Endothelial cell of umbilical vein (primary cell): ENCODE measurements at regions not wholly inside any gene's neighbourhood (a gene's known extent, or its start where the extent isn't known, plus 50 kb on each side); places are given as distances from the start of the nearest gene placed in this dataset.

Experiments
- BruUV-seq: library from RNA; stranded (reverse); fragments of 400-500 nt; replicated peaks from 2 replicates; lab custom pipeline; 2021; lab: Mats Ljungman, UMichigan
- CTCF ChIA-PET: fragments of 300-600, 350-600 bp; sonication (Branson Sonifier 250); formaldehyde crosslinking; loops from one replicate; lab custom pipeline; 2021; ENCODE audit warnings: antibody characterized with exemption, inconsistent platforms; lab: Charles Lee
- POLR2A ChIA-PET: fragments of 300-600, 350-600 bp; sonication (Branson Sonifier 250); formaldehyde crosslinking; loops from one replicate; lab custom pipeline; 2021; ENCODE audit warnings: antibody characterized with exemption, inconsistent platforms; lab: Charles Lee
- DNase-seq: peaks from one replicate; pipeline ENCODE4 v3.0.0-alpha.2; 2011; ENCODE audit warnings: low read depth, low spot score
- FAIRE-seq: peaks from 2 replicates; lab custom pipeline; 2011; peaks lifted over from hg19 to GRCh38; lab: Jason Lieb, UNC
- H2AFZ ChIP-seq: 2 replicates; pipeline ENCODE4 v1.6.0; 2012; ENCODE audit warnings: low read depth, low read length, control low read depth, inconsistent platforms
- H3K27ac ChIP-seq: 2 replicates; pipeline ENCODE4 v1.5.1; 2011; ENCODE audit warnings: low read depth, mild to moderate bottlenecking, control low read depth, low read length, moderate library complexity; ENCODE audit not compliant: insufficient read depth
- H3K27me3 ChIP-seq, 2 experiments: 2 replicates each; pipeline versions ENCODE4 v1.6.0 to v1.6.1; 2011; ENCODE audit warnings: low read length in 2 of 2, mixed read lengths in 1 of 2; ENCODE audit not compliant: control insufficient read depth in 2 of 2, insufficient read depth in 2 of 2
- H3K36me3 ChIP-seq, 2 experiments: 2 replicates in 1 of 2; 3 replicates in 1 of 2; pipeline ENCODE4 v1.5.1; 2011; ENCODE audit warnings: low read length in 2 of 2, mild to moderate bottlenecking in 1 of 2, moderate library complexity in 1 of 2; ENCODE audit not compliant: control insufficient read depth in 2 of 2, insufficient read depth in 2 of 2; ENCODE audit errors: extremely low read depth in 1 of 2
- H3K4me1 ChIP-seq: 3 replicates; pipeline ENCODE4 v1.5.1; 2011; ENCODE audit warnings: mild to moderate bottlenecking, low read length; ENCODE audit not compliant: control insufficient read depth, insufficient read depth; ENCODE audit errors: extremely low read depth
- H3K4me2 ChIP-seq: 2 replicates; pipeline ENCODE4 v1.6.1; 2011; ENCODE audit warnings: low read length, control low read depth, mixed read lengths; ENCODE audit not compliant: insufficient read depth
- H3K4me3 ChIP-seq, 3 experiments: fragments of 200-600 bp in 1 of 3; sonication (generic), shearing (Covaris generic) in 1 of 3; replicated peaks in 1 of 3; 2 replicates each; pipeline ENCODE4 v1.5.1; 2011 to 2016; ENCODE audit warnings: control low read depth in 3 of 3, low read length in 3 of 3, mild to moderate bottlenecking in 2 of 3, inconsistent platforms in 1 of 3, low read depth in 1 of 3, moderate library complexity in 1 of 3; ENCODE audit not compliant: insufficient read depth in 1 of 3
- H3K79me2 ChIP-seq: 2 replicates; pipeline ENCODE4 v1.6.0; 2012; ENCODE audit warnings: low read length, inconsistent platforms; ENCODE audit not compliant: control insufficient read depth, insufficient read depth
- H3K9ac ChIP-seq: replicated peaks from 2 replicates; pipeline ENCODE3; 2011; ENCODE audit warnings: low read length, control low read depth; ENCODE audit not compliant: insufficient read depth; ENCODE audit errors: extremely low read depth
- H3K9me1 ChIP-seq: replicated peaks from 3 replicates; pipeline ENCODE4 v1.6.0; 2011; ENCODE audit warnings: mild to moderate bottlenecking, low read length; ENCODE audit not compliant: control insufficient read depth, insufficient read depth; ENCODE audit errors: extremely low read depth
- H3K9me3 ChIP-seq: replicated peaks from 2 replicates; pipeline ENCODE4 v1.5.1; 2012; ENCODE audit warnings: low read length, inconsistent platforms; ENCODE audit not compliant: control insufficient read depth, insufficient read depth
- H4K20me1 ChIP-seq: replicated peaks from 2 replicates; pipeline ENCODE3; 2011; ENCODE audit warnings: mild to moderate bottlenecking, low read length; ENCODE audit not compliant: control insufficient read depth, insufficient read depth; ENCODE audit errors: extremely low read depth
- EZH2 ChIP-seq: IDR thresholded peaks from 2 replicates; pipeline ENCODE4 v1.6.1; 2012; ENCODE audit warnings: borderline replicate concordance, low read depth, mild to moderate bottlenecking, moderate library complexity, low read length, inconsistent platforms; ENCODE audit not compliant: severe bottlenecking
- FOS ChIP-seq: IDR thresholded peaks from 2 replicates; pipeline ENCODE4 v1.6.1; 2011; ENCODE audit warnings: mild to moderate bottlenecking, low read length, moderate library complexity, borderline replicate concordance; ENCODE audit not compliant: insufficient read depth
- GATA2 ChIP-seq: IDR thresholded peaks from 2 replicates; pipeline ENCODE4 v1.7.0; 2011; ENCODE audit warnings: low read depth, mild to moderate bottlenecking, moderate library complexity, mixed read lengths, low read length; ENCODE audit not compliant: insufficient read length, insufficient read depth
- JUN ChIP-seq: IDR thresholded peaks from 2 replicates; pipeline ENCODE4 v1.6.1; 2011; ENCODE audit warnings: borderline replicate concordance, low read depth; ENCODE audit not compliant: insufficient read length, insufficient read depth
- MYC ChIP-seq: IDR thresholded peaks from one replicate; pipeline ENCODE4 v1.6.1; 2011; ENCODE audit warnings: mild to moderate bottlenecking, low read depth, low read length
- POLR2A ChIP-seq: IDR thresholded peaks from 2 replicates; pipeline ENCODE4 v1.6.1; 2012; ENCODE audit warnings: low read depth, mild to moderate bottlenecking, control low read depth, low read length
- POLR2AphosphoS5 ChIP-seq: IDR thresholded peaks from 2 replicates; pipeline ENCODE4 v1.6.1; 2012; ENCODE audit warnings: low read depth, mild to moderate bottlenecking, control low read depth, low read length, moderate library complexity; ENCODE audit not compliant: insufficient read depth
- dilution Hi-C: fragments of 300-500 bp; cut with MboI; formaldehyde crosslinking; loops from one replicate; pipeline ENCODE4 v1.15.0; 2019; ENCODE audit warnings: low sequenced_read_pairs; ENCODE audit not compliant: extremely low pct_ligation_motif_present
- intact Hi-C: fragments of 100-400 bp; cut with micrococcal nuclease; formaldehyde crosslinking; loops from one replicate; pipeline ENCODE4 v1.10.0; 2022
- TF ChIP-seq, protein P1 (sequence below): IDR thresholded peaks from 2 replicates; pipeline ENCODE4 v1.6.1; 2011; ENCODE audit not compliant: insufficient read depth, insufficient read length
- TF ChIP-seq, protein P2 (sequence below), 2 donors: IDR thresholded peaks; 1 replicate in 1 of 2; 2 replicates in 1 of 2; pipeline ENCODE4 v1.5.1; 2011; ENCODE audit warnings: low read length in 2 of 2, mild to moderate bottlenecking in 2 of 2, moderate library complexity in 2 of 2, control low read depth in 1 of 2, inconsistent platforms in 1 of 2, low read depth in 1 of 2; ENCODE audit not compliant: insufficient read depth in 1 of 2; ENCODE audit errors: extremely low read depth in 1 of 2

- no peaks in the 10 kb centered on the region for H3K4me1 ChIP-seq
- no peaks in the 10 kb centered on the region for H3K27me3 ChIP-seq
- no TSS peak for BruUV-seq
- dilution Hi-C loops, result no loop called here
- H3K4me2 ChIP-seq, result no peak overlapping the region
- no peaks in the 10 kb centered on the region for H3K79me2 ChIP-seq
- intact Hi-C loops, result no loop called here
- ChIA-PET POLR2A (no interaction called here), CTCF (no interaction called here)
- TF ChIP-seq POLR2AphosphoS5 (no peak), FOS (no peak)
- TF ChIP-seq, protein P1, sequence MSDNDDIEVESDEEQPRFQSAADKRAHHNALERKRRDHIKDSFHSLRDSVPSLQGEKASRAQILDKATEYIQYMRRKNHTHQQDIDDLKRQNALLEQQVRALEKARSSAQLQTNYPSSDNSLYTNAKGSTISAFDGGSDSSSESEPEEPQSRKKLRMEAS, result no peak
- no peaks in the 10 kb centered on the region for H3K36me3 ChIP-seq
- no peak overlapping the region for H3K9ac ChIP-seq
- H3K9me1 ChIP-seq, result no peaks in the 10 kb centered on the region
- no peaks in the 10 kb centered on the region for H3K9me3 ChIP-seq
- H2AFZ ChIP-seq, result no peak overlapping the region
- H3K4me3 ChIP-seq, result no peak overlapping the region
- H4K20me1 ChIP-seq, result no peaks in the 10 kb centered on the region
- no peak overlapping the region for H3K27ac ChIP-seq
- FAIRE-seq, result no peak
- DNase-seq, result no peak
These were observed 277.9 kb downstream of the EMP1 start for GRCh38 chr12:13474381-13474780.

DNA sequence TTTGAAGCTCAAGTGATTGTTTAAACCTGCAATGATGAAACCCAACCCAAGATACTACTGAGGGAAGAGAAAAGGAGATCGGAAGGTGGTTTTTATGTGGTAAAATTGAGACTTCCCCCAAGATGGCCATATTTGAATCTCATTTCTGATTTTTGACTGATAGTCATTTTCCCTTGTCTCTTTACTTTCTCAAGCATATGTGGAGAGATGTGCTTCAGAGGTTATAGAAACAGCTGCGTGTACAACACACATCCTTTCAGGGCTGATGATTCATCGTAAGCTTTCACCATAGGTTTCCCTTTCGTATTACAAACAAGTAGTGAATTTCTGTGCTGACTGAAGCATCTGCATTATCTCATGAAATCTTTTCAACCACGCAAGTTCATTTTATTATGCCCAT, 276.2 kb downstream of the EMP1 start:
- Histone ChIP-seq H3K9ac (no peak overlapping the region), H3K4me2 (no peak overlapping the region), H3K9me3 (no peaks in the 10 kb centered on the region), H3K36me3 (no peaks in the 10 kb centered on the region), H3K4me1 (no peaks in the 10 kb centered on the region), H4K20me1 (no peaks in the 10 kb centered on the region), H2AFZ (no peak overlapping the region), H3K4me3 (no peak overlapping the region), H3K27ac (no peak overlapping the region), H3K79me2 (no peaks in the 10 kb centered on the region), H3K9me1 (no peaks in the 10 kb centered on the region), H3K27me3 (no peaks in the 10 kb centered on the region)
- FAIRE-seq (no peak), DNase-seq (no peak)
- dilution Hi-C loops (no loop called here), intact Hi-C loops (no loop called here)
- ChIA-PET CTCF (no interaction called here), POLR2A (no interaction called here)
- BruUV-seq, result no TSS peak
- no peak for TF ChIP-seq POLR2AphosphoS5
- no peak for TF ChIP-seq GATA2
- TF ChIP-seq POLR2A, result no peak
- TF ChIP-seq FOS, result no peak
- TF ChIP-seq JUN, result no peak
- TF ChIP-seq, protein P2, sequence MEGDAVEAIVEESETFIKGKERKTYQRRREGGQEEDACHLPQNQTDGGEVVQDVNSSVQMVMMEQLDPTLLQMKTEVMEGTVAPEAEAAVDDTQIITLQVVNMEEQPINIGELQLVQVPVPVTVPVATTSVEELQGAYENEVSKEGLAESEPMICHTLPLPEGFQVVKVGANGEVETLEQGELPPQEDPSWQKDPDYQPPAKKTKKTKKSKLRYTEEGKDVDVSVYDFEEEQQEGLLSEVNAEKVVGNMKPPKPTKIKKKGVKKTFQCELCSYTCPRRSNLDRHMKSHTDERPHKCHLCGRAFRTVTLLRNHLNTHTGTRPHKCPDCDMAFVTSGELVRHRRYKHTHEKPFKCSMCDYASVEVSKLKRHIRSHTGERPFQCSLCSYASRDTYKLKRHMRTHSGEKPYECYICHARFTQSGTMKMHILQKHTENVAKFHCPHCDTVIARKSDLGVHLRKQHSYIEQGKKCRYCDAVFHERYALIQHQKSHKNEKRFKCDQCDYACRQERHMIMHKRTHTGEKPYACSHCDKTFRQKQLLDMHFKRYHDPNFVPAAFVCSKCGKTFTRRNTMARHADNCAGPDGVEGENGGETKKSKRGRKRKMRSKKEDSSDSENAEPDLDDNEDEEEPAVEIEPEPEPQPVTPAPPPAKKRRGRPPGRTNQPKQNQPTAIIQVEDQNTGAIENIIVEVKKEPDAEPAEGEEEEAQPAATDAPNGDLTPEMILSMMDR (IDR thresholded peaks at IDR 0.05; ENCODE audit: extremely low read depth in 1 of 2, insufficient read depth in 1 of 2, low read depth in 1 of 2, low read length in 2 of 2), result no peak
- TF ChIP-seq, protein P1, result no peak
- no peak for TF ChIP-seq EZH2
- no peak for TF ChIP-seq MYC
